Testis (tissue), 2 donors: ENCODE measurements at regions not wholly inside any gene's neighbourhood (a gene's known extent, or its start where the extent isn't known, plus 50 kb on each side); places are given as distances from the start of the nearest gene placed in this dataset.

Source experiments
- DNase-seq: peaks from one replicate; pipeline ENCODE4 v3.0.0-alpha.2; 2019
- H3K27ac ChIP-seq, 2 donors: fragments of 200-600 bp; sonication (generic); one replicate each; pipeline ENCODE4 v1.5.1; 2019
- H3K27me3 ChIP-seq: fragments of 200-600 bp; sonication (generic); one replicate; pipeline ENCODE4 v1.5.1; 2019
- H3K36me3 ChIP-seq: fragments of 200-600 bp; sonication (generic); one replicate; pipeline ENCODE4 v1.5.1; 2017; ENCODE audit warnings: low read depth; ENCODE audit errors: missing control alignments
- H3K4me1 ChIP-seq: fragments of 200-600 bp; sonication (generic); one replicate; pipeline ENCODE4 v1.5.1; 2019
- H3K4me3 ChIP-seq, 2 donors: fragments of 200-600 bp; sonication (generic); one replicate each; pipeline ENCODE4 v1.5.1; 2017 to 2019
- H3K9me3 ChIP-seq: fragments of 200-600 bp; sonication (generic); one replicate; pipeline ENCODE4 v1.5.1; 2017
- CTCF ChIP-seq, 3 experiments: fragments of 450-650 bp in 2 of 3; fragments of 200-600 bp in 1 of 3; sonication (generic) in 1 of 3; IDR thresholded peaks; one replicate each; pipeline ENCODE4 v1.5.1; 2016 to 2019; ENCODE audit warnings: antibody characterized with exemption in 3 of 3, mild to moderate bottlenecking in 2 of 3, moderate library complexity in 1 of 3
- POLR2A ChIP-seq: fragments of 450-650 bp; IDR thresholded peaks from one replicate; pipeline ENCODE4 v1.6.1; 2017; ENCODE audit warnings: antibody characterized with exemption, mild to moderate bottlenecking, moderate library complexity
- WGBS, 2 donors: methylation state at CpG; one replicate each; pipeline ENCODE4 v1.1.5; 2018; 5-methylcytosine and 5-hydroxymethylcytosine counted together
- intact Hi-C: fragments of 100-400 bp; cut with DNase I; formaldehyde crosslinking; loops from one replicate; pipeline ENCODE4 v1.15.1; 2023; ENCODE audit warnings: low total_unique reads

DNA sequence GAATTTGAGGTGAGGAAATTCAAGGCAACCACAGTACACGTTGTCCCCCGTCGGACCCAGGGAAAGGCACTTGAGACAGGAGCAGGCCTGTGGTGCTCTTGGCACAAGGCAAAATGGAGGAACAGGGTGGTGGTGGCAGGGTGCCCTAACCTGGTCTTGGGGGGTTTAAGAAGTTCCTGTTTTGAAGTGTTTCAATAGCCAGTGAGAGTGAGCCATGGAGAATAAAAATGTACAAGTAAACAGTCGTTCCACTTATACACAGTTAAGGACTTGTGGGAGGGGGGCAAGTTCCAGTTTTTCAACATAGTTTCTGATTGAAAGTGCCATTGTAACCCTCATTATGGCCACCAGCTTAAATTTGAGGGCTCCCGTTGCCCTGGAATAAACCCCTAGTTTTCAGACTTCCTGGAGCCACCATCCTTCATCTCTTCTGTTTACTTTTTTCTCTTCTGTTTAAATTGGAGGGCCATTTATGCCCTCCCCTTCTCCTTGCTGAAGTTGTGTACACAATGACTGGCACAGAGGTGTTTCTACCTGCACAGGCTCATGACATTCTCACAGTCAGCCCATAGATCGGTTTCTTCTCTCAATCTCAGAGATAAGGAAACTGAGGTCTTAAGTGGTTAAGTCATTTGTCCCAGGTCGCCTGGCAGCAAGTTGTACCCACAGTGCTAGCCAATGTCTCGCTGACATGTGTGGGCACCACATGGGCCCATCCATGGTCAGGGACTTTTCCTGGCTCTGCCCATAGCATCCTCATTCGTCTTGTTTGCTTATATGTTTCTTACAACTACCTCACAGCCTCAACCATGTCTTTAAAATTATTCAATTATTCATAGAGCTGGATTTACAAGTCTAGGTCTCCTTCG, 66.0 kb upstream of the ST3GAL5 start:
- Histone ChIP-seq H3K4me3 (no peak overlapping the region), H3K9me3 (no peaks in the 10 kb centered on the region), H3K4me1 (no peaks in the 10 kb centered on the region), H3K27ac (no peak overlapping the region), H3K36me3 (no peaks in the 10 kb centered on the region), H3K27me3 (no peaks in the 10 kb centered on the region)
- DNase-seq, result no peak
- TF ChIP-seq POLR2A (no peak), CTCF (IDR thresholded peaks at IDR 0.05) (no peak)
- WGBS, 2 donors, result 92 to 94% methylated on average over 10 of the region's 10 CpGs
- intact Hi-C loops, result no loop called here

DNA sequence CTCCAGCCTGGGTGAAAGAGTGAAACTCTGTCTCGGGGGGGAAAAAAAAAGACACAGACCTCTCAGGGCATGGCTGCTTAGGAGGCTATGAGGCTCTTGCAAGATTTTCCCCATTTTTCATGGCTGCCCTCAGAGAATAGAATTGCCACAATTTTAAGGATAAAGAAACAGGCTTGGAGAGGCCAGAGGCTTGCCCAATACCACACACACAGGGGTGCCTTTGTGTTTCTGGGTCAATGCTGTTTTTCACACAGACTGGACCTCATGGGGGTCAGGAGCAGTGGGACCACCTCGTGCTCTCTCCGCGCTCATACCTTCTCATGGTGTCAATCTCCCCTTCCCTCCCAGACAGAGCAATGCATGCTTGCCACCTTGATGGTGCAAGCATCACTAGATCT, 65.4 kb upstream of the ST3GAL5 start:
- 82 to 93% methylated on average over 4 of the region's 4 CpGs for WGBS, 2 donors

DNA sequence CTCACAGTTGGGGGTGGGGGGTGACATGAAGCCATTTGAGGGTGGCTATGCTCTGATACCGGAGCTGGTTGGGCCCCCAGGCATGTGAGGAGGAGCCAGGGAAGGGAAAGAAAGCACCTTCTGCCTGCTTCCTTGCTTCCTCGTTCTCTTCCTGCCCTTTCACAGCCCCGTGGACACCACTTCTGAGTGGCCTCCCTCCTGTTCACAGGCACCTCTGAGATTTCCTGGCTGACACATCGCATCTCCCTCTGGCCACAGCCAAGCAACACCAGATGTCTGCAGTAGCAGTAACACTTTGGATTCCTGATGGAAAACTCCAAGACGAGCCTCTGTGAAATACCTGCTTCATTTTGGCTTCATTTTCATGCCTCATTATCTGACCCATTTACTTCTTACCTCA, 64.7 kb upstream of the ST3GAL5 start:
- Histone ChIP-seq H3K36me3 (no peaks in the 10 kb centered on the region), H3K4me3 (no peak overlapping the region), H3K4me1 (no peaks in the 10 kb centered on the region), H3K27ac (no peak overlapping the region), H3K27me3 (no peaks in the 10 kb centered on the region), H3K9me3 (no peaks in the 10 kb centered on the region)
- 63 to 70% methylated on average over 5 of the region's 5 CpGs for WGBS, 2 donors
- TF ChIP-seq CTCF (IDR thresholded peaks at IDR 0.05) (no peak), POLR2A (no peak)
- no peak for DNase-seq
- intact Hi-C loops, result no loop called here

More for the DNA sequence above, 65.4 kb upstream of the ST3GAL5 start:
- H3K36me3 ChIP-seq, result no peaks in the 10 kb centered on the region
- no peaks in the 10 kb centered on the region for H3K4me1 ChIP-seq
- no peak for DNase-seq
- intact Hi-C loops, result no loop called here
- TF ChIP-seq POLR2A, result no peak
- TF ChIP-seq CTCF (IDR thresholded peaks at IDR 0.05), result no peak
- no peak overlapping the region for H3K4me3 ChIP-seq
- H3K9me3 ChIP-seq, result no peaks in the 10 kb centered on the region
- no peaks in the 10 kb centered on the region for H3K27me3 ChIP-seq
- no peak overlapping the region for H3K27ac ChIP-seq

GRCh38 chr2:85952196-85952734, 63.5 kb upstream of the ST3GAL5 start:
- H3K27me3 ChIP-seq, result no peaks in the 10 kb centered on the region
- H3K36me3 ChIP-seq, result no peaks in the 10 kb centered on the region
- no peaks in the 10 kb centered on the region for H3K9me3 ChIP-seq
- DNase-seq, result no peak
- no peaks in the 10 kb centered on the region for H3K4me1 ChIP-seq
- 90% methylated on average over 8 of the region's 8 CpGs for WGBS, 2 donors
- TF ChIP-seq POLR2A (no peak), CTCF (IDR thresholded peaks at IDR 0.05) (no peak)
- intact Hi-C loops, result no loop called here
- H3K27ac ChIP-seq, result no peak overlapping the region
- H3K4me3 ChIP-seq, result no peak overlapping the region
